DND-41 (cell line): ENCODE measurements at regions not wholly inside any gene's neighbourhood (a gene's known extent, or its start where the extent isn't known, plus 50 kb on each side); places are given as distances from the start of the nearest gene placed in this dataset.

Experiments
- ATAC-seq: fragments of 200-7000 bp; cut with Tn5 transposase; 3 replicates; pipeline ENCODE4 v1.9.1; 2021; ENCODE audit warnings: low read depth; ENCODE audit not compliant: insufficient read depth
- DNase-seq: peaks from one replicate; pipeline ENCODE4 v3.0.0-alpha.2; 2020
- H2AFZ ChIP-seq: 2 replicates; pipeline ENCODE4 v1.6.0; 2012; ENCODE audit warnings: low read depth, low read length
- H3K27ac ChIP-seq: 2 replicates; pipeline ENCODE4 v1.5.1; 2012; ENCODE audit warnings: low read length, inconsistent platforms
- H3K27me3 ChIP-seq: fragments of 200-600 bp; sonication (generic); 2 replicates; pipeline ENCODE4 v1.6.0; 2012; ENCODE audit warnings: low read length, mild to moderate bottlenecking, inconsistent platforms; ENCODE audit not compliant: insufficient read depth, poor library complexity
- H3K36me3 ChIP-seq: 2 replicates; pipeline ENCODE4 v1.5.1; 2012; ENCODE audit warnings: low read length, inconsistent platforms; ENCODE audit not compliant: insufficient read depth
- H3K4me1 ChIP-seq: 2 replicates; pipeline ENCODE4 v1.5.1; 2012; ENCODE audit warnings: mild to moderate bottlenecking, low read length; ENCODE audit not compliant: insufficient read depth
- H3K4me2 ChIP-seq: 2 replicates; pipeline ENCODE4 v1.6.0; 2012; ENCODE audit warnings: mild to moderate bottlenecking, moderate library complexity, low read length, inconsistent platforms; ENCODE audit not compliant: insufficient read depth
- H3K4me3 ChIP-seq, 2 experiments: fragments of 200-600 bp in 1 of 2; shearing (Covaris generic) in 1 of 2; 2 replicates each; pipeline ENCODE4 v1.5.1; 2012 to 2016; ENCODE audit warnings: inconsistent platforms in 2 of 2, low read length in 2 of 2, mild to moderate bottlenecking in 2 of 2, low read depth in 1 of 2, moderate library complexity in 1 of 2
- H3K79me2 ChIP-seq: 2 replicates; pipeline ENCODE4 v1.6.0; 2012; ENCODE audit warnings: low read length, inconsistent platforms; ENCODE audit not compliant: insufficient read depth
- H3K9ac ChIP-seq: 2 replicates; pipeline ENCODE4 v1.6.0; 2012; ENCODE audit warnings: low read depth, mild to moderate bottlenecking, inconsistent platforms, low read length, moderate library complexity
- H3K9me3 ChIP-seq: 2 replicates; pipeline ENCODE4 v1.5.1; 2012; ENCODE audit warnings: low read length, moderate library complexity, mild to moderate bottlenecking, inconsistent platforms; ENCODE audit not compliant: insufficient read depth, severe bottlenecking
- H4K20me1 ChIP-seq: 2 replicates; pipeline ENCODE4 v1.6.0; 2012; ENCODE audit warnings: low read length; ENCODE audit not compliant: insufficient read depth
- CTCF ChIP-seq: IDR thresholded peaks from 2 replicates; pipeline ENCODE4 v1.5.1; 2012; ENCODE audit warnings: borderline replicate concordance, low read length, moderate library complexity, mild to moderate bottlenecking; ENCODE audit not compliant: poor library complexity, severe bottlenecking; ENCODE audit errors: extremely low read depth
- EZH2 ChIP-seq: IDR thresholded peaks from 3 replicates; pipeline ENCODE4 v1.6.1; 2012; ENCODE audit warnings: borderline replicate concordance, low read depth, mild to moderate bottlenecking, moderate library complexity, low read length, inconsistent platforms; ENCODE audit not compliant: severe bottlenecking

- Histone ChIP-seq H3K79me2 (no peaks in the 10 kb centered on the region), H3K4me2 (no peak overlapping the region), H3K27me3 (no peaks in the 10 kb centered on the region), H4K20me1 (no peaks in the 10 kb centered on the region), H3K4me1 (no peaks in the 10 kb centered on the region), H3K36me3 (no peaks in the 10 kb centered on the region), H2AFZ (no peak overlapping the region), H3K27ac (no peak overlapping the region), H3K9me3 (no peaks in the 10 kb centered on the region), H3K4me3 (no peak overlapping the region), H3K9ac (no peak overlapping the region)
- ATAC-seq (peak; percentile 58; the same call in 2 of the 3 replicates), DNase-seq (peak; percentile 10)
- TF ChIP-seq CTCF, result no peak
- TF ChIP-seq EZH2, result no peak
Measured at GRCh38 chr17:31792007-31792585, 66.9 kb downstream of the COPRS start.

GRCh38 chr17:31789707-31790505 is 69.1 kb downstream of the COPRS start:
- H4K20me1 ChIP-seq, result no peaks in the 10 kb centered on the region
- H2AFZ ChIP-seq, result no peak overlapping the region
- H3K36me3 ChIP-seq, result no peaks in the 10 kb centered on the region
- no peaks in the 10 kb centered on the region for H3K27me3 ChIP-seq
- H3K9me3 ChIP-seq, result no peaks in the 10 kb centered on the region
- H3K4me2 ChIP-seq, result no peak overlapping the region
- ATAC-seq, result no peak
- no peak overlapping the region for H3K27ac ChIP-seq
- no peak overlapping the region for H3K4me3 ChIP-seq
- no peak overlapping the region for H3K9ac ChIP-seq
- no peaks in the 10 kb centered on the region for H3K4me1 ChIP-seq
- TF ChIP-seq CTCF (no peak), EZH2 (no peak)
- no peaks in the 10 kb centered on the region for H3K79me2 ChIP-seq
- DNase-seq, result no peak

GRCh38 chr17:31788956-31789355 is 70.1 kb downstream of the COPRS start:
- no peak overlapping the region for H3K27ac ChIP-seq
- no peak for ATAC-seq
- H3K9me3 ChIP-seq, result no peaks in the 10 kb centered on the region
- no peak for TF ChIP-seq CTCF
- TF ChIP-seq EZH2, result no peak
- H3K4me2 ChIP-seq, result no peak overlapping the region
- H3K36me3 ChIP-seq, result no peaks in the 10 kb centered on the region
- no peak overlapping the region for H3K4me3 ChIP-seq
- H2AFZ ChIP-seq, result no peak overlapping the region
- H4K20me1 ChIP-seq, result no peaks in the 10 kb centered on the region
- H3K27me3 ChIP-seq, result no peaks in the 10 kb centered on the region
- no peak for DNase-seq
- H3K9ac ChIP-seq, result no peak overlapping the region
- H3K4me1 ChIP-seq, result no peaks in the 10 kb centered on the region
- H3K79me2 ChIP-seq, result no peaks in the 10 kb centered on the region
